ENCODE measurements at regions not wholly inside any gene's neighbourhood (a gene's known extent, or its start where the extent isn't known, plus 50 kb on each side); places are given as distances from the start of the nearest gene placed in this dataset.

- TF ChIP-seq POLR2A (IDR thresholded peaks at IDR 0.05; ENCODE audit: low read depth, low read length) (no peak), POLR2AphosphoS5 (IDR thresholded peaks at IDR 0.05; ENCODE audit: low read depth, low read length) (no peak)
Measured at GRCh38 chr3:188007897-188008296, 146.1 kb upstream of the LPP start.
